Anterior cingulate cortex (tissue), 58 donors: ENCODE measurements at regions not wholly inside any gene's neighbourhood (a gene's known extent, or its start where the extent isn't known, plus 50 kb on each side); places are given as distances from the start of the nearest gene placed in this dataset.
A peak's percentile ranks its signal among the peaks of the same experiment; 100 is the strongest.

ENCODE experiments used
- DNase-seq, 58 donors: peaks; one replicate each; lab custom pipeline; 2025; lab: John Stamatoyannopoulos, UW

DNA sequence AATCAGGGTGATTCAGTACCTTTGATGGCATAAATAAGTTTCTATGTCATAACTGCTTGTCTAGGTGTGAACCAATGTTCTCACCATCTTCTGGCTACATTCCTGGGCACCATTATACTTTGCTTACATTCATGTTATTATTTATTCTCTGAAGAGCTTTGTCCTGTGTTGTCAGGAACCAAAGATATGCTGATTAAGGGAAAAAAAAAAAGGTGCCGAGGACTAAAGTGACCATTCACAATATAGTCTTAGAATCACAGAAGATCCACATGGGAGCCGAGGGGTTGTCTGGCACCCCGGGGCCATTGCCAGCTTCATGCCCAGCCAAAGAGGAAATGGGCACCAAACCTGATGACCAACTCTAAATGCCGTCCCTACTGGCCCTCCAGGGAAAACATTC, 329.2 kb upstream of the NFE2L3 start:
- DNase-seq = no peak

- no peak for DNase-seq
Observed at GRCh38 chr7:25823571-25823970, 328.4 kb upstream of the NFE2L3 start.

GRCh38 chr7:25828468-25828867, 323.5 kb upstream of the NFE2L3 start:
- DNase-seq = no peak

DNA sequence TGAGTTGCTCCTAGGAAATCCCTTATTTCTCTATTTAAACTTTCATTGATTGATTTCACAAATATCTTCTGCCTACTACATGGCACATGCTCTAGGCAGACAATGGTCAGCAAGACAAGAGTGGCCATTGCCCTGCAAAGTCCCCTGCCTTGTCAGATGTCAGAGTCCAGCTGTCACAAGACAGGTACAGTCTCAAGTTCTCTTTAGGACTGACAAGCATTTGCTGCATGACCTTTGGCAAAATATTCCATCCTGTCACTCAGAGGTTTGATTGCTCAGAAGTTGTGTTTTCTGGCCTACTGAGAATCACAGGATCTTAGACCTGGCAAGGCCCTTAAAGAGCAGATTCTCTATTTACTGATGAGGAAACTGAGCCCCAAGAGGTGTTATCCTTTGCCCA, 322.3 kb upstream of the NFE2L3 start:
- DNase-seq = no peak

- DNase-seq = peak in 1 of 58 donors; percentile 20
Observed at GRCh38 chr7:25830215-25830614, 321.8 kb upstream of the NFE2L3 start.

DNA sequence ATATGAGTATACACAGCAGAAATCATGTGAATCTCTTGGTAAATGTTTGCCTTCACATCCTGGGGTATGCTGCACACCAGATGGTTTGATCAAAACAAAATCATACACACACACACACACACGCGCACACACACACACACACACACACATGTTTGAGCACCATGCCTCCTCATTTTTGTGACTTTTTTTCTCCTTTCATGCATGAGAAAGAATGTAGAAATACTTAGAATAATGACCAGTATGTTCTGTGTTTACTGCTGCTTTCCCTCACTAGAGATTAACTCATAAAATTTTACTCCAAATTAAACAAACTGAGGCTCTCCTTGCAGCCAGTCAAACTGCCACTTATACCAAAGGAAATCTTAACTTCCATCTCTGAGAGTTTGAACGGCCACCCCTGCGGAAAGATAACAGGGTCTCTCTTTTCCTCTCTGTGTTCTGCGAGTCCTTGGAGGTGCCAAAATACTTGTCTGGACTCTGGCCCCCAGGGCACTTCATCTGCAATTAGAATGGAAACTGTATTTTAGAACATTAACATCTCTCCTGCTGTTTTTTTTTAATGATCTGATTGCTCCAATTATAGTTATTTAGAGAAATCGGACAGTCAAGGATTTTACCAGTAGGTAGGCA, 320.8 kb upstream of the NFE2L3 start:
- no peak for DNase-seq

DNA sequence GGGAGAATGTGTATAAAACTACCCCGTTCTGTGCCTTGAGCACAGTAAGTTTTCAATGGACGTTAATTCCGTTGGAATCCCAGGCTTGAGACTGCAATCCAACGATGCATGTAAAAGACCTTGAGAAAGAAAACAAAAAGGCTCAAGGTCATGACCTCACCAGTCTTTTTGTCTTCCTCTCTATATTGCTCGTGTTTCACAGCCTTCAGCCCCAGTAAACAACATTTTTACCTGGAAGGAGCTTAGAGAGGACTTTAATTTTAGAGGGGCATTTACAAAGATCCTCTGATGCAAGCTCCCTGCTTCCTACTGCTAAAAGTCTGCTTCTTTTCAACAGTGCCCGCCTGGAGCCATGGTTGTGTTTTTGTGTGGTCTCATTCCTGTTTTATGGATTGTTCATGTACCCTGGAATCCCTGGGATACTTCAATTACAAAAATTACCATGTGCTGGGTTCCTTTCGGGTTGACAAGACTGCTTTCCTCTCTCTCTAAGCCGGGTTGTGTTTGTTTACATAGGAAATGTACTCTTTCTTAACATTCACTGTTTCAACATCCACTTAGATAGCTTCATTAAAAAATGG, 320.1 kb upstream of the NFE2L3 start:
- no peak for DNase-seq

DNA sequence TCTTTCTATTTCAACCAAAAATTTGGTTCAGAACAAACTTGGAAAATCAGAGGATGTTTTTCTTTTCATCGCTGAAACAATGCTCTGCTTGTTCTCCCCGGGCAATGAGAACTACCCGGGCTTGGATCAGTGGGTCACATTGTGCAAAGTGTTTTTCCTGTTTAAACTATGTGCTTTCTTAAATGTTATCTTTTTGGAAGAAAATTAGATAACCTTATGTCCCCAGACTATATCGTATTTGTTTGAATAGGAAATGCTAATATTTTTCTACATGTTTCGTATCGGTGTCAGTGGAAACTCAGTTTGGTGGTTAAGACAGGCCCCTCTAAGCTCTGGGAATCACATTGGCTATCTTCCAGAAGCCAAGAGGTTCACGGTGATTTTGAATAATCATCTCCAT, 319.5 kb upstream of the NFE2L3 start:
- peak in 5 of 58 donors; percentile 4 to 22 (median 10) for DNase-seq

- DNase-seq = peak in 1 of 58 donors; percentile 9
Observed at GRCh38 chr7:25832929-25833328, 319.1 kb upstream of the NFE2L3 start.

DNA sequence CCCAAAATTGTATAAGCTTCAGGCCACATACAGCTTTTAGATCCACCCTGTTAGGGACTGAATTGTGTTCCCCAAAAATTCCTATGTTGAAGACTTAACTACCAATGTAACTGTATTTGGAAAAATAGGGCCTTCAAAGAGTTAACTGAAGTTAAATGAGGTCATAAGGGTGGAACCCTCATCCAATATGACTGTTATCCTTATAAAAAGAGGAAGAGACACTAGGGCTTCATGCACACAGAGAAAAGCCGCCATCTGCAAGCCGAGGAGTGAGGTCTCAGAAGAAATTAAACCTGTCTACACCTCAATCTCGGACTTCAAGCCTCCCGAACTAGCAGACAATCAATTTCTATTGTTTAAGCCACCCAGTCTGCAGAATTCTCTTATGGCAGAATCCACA, 317.9 kb upstream of the NFE2L3 start:
- no peak for DNase-seq

- no peak for DNase-seq
Observed at GRCh38 chr7:25835197-25835596, 316.8 kb upstream of the NFE2L3 start.

GRCh38 chr7:25839084-25839769, 312.8 kb upstream of the NFE2L3 start:
- no peak for DNase-seq

DNA sequence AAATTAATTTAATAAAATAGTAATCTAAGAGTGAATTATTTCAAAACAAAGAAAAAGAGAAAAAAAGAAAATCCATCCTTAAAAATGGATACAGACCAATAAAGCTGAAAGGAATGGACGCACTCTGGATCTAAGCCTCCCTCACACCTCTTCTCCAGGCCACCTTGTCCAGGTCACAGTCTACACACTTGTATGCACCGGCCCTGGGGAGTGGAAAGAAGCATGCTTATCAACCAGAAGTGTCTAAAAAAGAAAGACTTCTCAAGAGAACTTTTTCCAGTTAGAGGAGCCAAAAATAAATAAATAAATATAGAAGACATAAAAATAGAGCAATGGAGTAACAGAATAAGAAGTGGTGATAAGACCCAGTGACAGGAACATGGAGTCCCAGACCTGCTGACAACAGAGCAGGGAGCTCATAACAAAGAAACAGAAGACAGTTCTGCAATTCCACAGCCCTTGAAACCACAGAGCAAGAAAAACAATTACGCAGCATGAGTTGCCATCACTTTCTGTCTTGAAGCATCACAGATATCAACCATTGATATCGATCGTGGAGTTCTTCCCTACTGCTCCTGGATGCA, 311.7 kb upstream of the NFE2L3 start:
- no peak for DNase-seq

GRCh38 chr7:25841575-25841974, 310.4 kb upstream of the NFE2L3 start:
- DNase-seq = no peak

GRCh38 chr7:25842201-25842733, 309.7 kb upstream of the NFE2L3 start:
- DNase-seq = no peak

DNA sequence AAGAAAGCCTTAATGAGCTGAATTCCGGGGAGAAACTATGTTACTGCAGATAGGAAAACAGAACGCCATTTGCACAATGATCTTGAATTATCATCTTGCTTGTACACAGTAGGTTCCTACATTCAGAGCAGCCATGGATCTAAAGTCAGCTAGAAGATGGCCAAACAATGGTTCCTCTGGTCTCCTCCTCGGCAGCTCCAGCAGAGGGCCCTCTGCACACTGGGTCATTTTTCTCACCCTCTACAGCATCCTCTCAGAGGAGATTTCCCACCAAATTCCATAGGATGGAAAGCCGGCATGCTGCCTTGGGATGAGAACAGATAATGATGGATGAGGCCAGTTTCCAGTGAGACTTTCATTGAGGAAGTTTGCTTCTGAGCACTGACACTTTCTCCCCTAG, 308.5 kb upstream of the NFE2L3 start:
- DNase-seq = no peak

DNA sequence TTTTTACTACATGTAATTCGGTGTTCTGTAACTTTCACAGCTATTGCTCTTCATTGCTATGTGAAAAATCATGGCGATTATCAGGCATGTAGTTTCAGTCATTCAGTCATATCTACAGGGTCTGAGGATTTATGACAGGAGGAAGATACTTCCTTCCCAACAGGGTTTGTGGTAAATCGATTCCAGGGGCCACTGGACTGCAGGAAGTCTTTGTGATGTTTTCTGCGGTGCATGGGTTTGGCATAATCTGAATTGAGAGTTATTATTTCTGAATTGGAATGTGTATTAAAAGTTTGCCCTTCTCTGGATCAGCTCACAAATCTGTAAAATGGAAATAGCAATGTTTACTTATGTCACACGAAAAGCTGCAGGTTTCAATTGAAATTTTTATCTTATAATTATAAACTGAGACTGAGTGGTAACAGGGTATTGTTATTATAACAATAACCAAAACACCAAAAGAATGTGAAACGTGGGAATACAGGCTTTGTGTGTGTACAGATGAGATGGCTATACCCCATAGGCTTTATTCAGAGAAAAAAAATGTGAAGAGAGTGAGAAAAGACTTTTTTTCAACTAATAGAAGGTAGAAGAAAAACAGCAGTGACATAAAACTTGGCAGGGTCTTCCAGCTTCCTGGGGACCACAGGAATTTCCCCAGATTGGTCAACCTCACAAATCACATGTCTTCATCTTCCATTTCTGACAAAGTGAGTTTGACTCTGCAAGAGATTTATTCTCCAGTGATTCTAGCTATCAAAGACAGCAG, 307.7 kb upstream of the NFE2L3 start:
- no peak for DNase-seq

DNA sequence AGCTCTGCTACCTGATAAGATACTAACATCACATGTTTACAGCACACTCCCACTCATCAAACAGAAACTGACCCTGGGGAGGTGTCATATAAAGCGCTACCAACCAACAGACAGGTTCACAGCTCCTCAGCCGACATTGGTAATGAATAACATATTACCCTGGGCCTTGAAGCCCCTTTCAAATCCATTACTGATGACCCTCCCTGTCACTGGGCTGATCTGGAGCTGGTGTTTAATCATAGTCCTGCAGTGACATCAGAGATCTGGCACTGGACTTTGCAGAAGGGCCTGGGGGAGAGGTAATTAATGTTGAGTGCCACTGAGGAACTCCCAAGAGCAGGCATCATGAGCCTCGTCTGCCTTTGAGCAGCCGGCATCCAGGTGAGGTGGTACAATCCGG, 306.5 kb upstream of the NFE2L3 start:
- DNase-seq = no peak

DNA sequence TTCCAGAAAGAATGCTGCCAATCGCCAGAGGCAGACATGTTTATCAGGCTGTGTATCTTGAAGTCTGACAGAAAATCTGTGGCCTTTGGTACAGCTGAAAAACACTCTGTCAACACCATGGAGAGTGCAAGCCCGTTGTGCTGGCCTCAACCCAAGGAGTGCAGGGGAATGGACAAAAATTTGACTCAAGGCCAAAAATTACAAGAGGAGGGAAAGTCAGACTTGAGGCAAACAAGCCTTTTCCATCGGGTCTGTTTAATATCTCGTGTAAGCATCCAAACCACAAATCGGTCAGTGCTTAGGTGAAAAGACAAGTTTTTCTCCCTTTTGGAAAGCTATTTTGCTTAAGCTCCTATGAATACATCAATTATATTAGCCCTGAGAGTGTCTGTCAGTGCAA, 305.3 kb upstream of the NFE2L3 start:
- DNase-seq = peak in 6 of 58 donors; percentile 5 to 34 (median 10)

DNA sequence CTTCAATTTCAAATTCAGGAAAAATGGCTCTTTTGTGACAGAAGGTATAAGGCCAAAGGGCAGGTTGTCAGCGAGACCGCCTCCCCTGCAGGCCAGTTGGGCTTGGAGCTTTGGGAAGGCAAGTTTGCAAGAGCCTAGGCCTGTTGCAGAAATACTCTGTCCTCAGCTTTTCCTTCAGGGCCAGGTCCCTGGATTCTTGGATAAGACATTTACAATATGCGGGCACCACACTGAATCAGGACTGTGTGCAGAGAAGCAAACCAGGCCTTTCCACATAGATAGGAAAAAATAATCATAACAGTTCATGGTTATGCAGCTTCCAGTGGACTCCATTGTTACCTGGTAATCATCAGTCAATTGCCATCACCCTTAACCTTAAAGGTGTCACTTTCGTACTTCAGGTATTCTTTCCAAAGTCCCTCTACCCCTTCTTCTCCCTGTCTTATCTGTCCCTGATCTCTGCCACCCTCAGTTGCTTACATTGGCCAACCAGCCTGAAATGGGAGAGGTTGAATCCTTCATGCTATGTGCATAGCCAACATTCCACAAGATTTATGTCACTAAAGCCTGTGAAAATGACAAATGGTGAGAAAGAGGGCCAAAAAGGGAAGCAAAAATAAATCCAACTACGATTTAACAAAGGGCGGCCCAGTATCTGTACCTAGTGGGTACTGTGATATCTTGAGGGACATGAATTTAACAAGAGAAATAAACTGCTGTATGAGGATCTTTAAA, 304.5 kb upstream of the NFE2L3 start:
- DNase-seq = no peak
